Nephron progenitor cell (in vitro differentiated cells): ENCODE measurements at regions not wholly inside any gene's neighbourhood (a gene's known extent, or its start where the extent isn't known, plus 50 kb on each side); places are given as distances from the start of the nearest gene placed in this dataset.

Source experiments
- DNase-seq: peaks from one replicate; pipeline ENCODE4 v3.0.0; 2021
- H3K27ac Mint-ChIP-seq: 2 replicates; pipeline ENCODE4 v1.8.0; 2021; ENCODE audit warnings: mild to moderate bottlenecking, moderate library complexity, mixed read lengths
- H3K27me3 Mint-ChIP-seq: 2 replicates; pipeline ENCODE4 v1.8.0; 2021; ENCODE audit warnings: mild to moderate bottlenecking, low read depth, mixed read lengths; ENCODE audit not compliant: poor library complexity
- H3K36me3 Mint-ChIP-seq: 2 replicates; pipeline ENCODE4 v1.8.0; 2021; ENCODE audit warnings: low read depth, mixed read lengths
- H3K4me1 Mint-ChIP-seq: 2 replicates; pipeline ENCODE4 v1.8.0; 2021; ENCODE audit warnings: mixed read lengths
- H3K4me3 Mint-ChIP-seq: 2 replicates; pipeline ENCODE4 v1.8.0; 2021; ENCODE audit warnings: mild to moderate bottlenecking, moderate library complexity, mixed read lengths
- H3K9me3 Mint-ChIP-seq: 2 replicates; pipeline ENCODE4 v1.8.0; 2021; ENCODE audit warnings: mild to moderate bottlenecking, moderate library complexity, mixed read lengths
- CTCF ChIP-seq: fragments of 200-600 bp; sonication (generic); IDR thresholded peaks from 2 replicates; pipeline ENCODE4 v1.5.0; 2021; ENCODE audit warnings: antibody characterized with exemption

DNA sequence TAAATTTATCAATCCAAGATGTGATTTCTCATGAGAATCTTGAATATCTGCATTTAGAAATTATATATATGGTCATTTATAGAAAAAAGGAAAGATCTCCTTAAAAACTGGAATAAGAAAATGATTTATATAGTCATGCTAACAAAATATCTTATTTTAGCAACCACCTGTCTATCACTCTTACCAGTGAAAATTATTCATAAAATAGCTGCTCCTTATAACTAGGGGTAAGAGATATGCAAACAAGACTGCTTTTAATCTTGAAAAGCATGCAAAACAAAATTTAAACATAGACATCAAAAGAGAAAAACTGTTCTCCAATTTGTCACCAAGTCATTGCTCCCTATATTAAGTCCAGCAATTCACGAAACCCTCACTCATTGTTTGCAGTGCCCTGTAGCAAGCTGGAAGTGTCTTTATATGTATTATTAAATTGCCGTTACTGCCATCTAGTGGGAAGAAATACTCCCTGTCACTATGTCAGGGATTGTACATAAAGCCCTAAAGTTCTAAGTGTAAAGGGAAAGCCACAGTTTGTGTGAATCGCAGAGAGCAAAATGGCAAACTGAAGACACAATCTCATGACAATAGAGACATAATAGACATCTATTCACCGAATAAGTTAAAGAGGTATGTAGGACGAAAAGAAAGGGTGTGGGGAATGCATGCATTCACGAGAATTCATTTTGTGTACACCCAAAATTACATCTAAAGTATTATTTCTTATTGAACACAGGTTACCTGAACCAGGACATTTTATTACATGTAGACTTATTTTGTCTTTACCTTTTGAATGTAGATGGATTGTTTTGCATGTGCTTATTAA is 600.5 kb downstream of the USP25 start:
- Mint-ChIP-seq H3K4me3 (peak overlapping the region; percentile 41), H3K4me1 (peaks cover 31% of the 10 kb centered on the region), H3K36me3 (peaks cover 26% of the 10 kb centered on the region), H3K9me3 (peaks cover 8% of the 10 kb centered on the region), H3K27ac (no peak overlapping the region), H3K27me3 (no peaks in the 10 kb centered on the region)
- TF ChIP-seq CTCF = peak; percentile 67
- peak; percentile 24 for DNase-seq

DNA sequence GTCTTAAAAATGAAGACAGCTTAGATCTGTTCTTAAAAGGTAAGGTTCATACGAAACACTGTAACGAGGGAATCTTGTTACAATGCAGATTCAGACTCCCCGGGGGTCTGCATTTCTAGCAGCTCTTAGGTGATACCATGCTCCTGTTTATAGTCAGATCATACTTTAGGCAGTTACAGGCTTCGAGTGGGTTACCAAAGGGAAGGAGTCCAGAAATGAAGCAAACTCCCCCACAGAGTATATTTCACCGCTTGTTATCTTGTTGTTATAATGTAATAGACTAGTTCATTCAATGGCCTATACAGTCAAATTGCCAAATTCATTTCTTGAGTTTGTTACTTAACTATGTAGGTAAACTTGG is 601.1 kb downstream of the USP25 start:
- H3K9me3 Mint-ChIP-seq = peaks cover 8% of the 10 kb centered on the region
- peak overlapping the region; percentile 32 for H3K27ac Mint-ChIP-seq
- H3K27me3 Mint-ChIP-seq = no peaks in the 10 kb centered on the region
- no peak for TF ChIP-seq CTCF
- H3K4me3 Mint-ChIP-seq = peak overlapping the region; percentile 41
- DNase-seq = no peak
- H3K36me3 Mint-ChIP-seq = peaks cover 26% of the 10 kb centered on the region
- H3K4me1 Mint-ChIP-seq = peaks cover 30% of the 10 kb centered on the region

DNA sequence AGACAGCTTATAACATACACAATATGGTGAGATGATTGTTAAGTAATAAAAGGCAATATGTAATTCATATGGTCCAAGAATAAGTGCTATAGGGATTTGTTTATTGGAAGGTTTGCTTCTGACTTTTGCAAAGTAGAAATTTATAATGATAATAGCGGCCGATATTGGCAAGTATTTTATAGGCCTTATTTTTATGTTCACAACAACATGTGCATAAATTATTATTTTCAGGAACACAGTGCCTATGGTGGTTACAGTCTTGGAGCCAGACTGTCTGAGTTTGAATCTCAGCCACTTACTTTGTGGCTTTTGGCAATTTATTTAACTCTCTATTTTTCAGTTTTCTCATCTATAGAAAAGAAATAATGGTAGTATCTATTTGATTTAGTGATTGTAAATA is 607.5 kb downstream of the USP25 start:
- H3K36me3 Mint-ChIP-seq = peaks cover 22% of the 10 kb centered on the region
- no peak for TF ChIP-seq CTCF
- peaks cover 8% of the 10 kb centered on the region for H3K9me3 Mint-ChIP-seq
- H3K27ac Mint-ChIP-seq = no peak overlapping the region
- no peaks in the 10 kb centered on the region for H3K4me1 Mint-ChIP-seq
- no peak for DNase-seq
- no peaks in the 10 kb centered on the region for H3K27me3 Mint-ChIP-seq
- no peak overlapping the region for H3K4me3 Mint-ChIP-seq

DNA sequence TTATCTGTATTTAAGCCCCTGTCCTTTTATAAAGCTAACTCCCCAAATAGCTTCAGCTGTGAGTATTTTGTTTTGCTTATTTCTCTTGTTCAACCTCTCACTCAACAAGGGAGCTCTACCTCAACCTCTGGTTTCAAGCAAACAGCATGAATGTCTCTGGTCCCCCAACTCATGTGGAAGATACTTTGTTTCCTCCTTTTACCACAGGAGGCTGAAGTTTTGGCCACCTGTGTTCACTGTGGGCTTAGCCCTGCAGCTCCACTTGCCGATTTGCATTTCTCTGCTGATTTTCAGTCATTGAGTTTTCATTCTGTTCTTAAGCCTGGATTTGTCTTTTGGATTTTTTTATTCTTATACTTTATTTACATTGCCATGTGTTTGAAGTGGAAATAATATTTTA is 613.1 kb downstream of the USP25 start:
- DNase-seq = no peak
- Mint-ChIP-seq H3K36me3 (no peaks in the 10 kb centered on the region), H3K27ac (peak overlapping the region; percentile 66), H3K4me3 (no peak overlapping the region), H3K27me3 (no peaks in the 10 kb centered on the region), H3K9me3 (no peaks in the 10 kb centered on the region), H3K4me1 (no peaks in the 10 kb centered on the region)
- no peak for TF ChIP-seq CTCF

- TF ChIP-seq CTCF = no peak
- no peaks in the 10 kb centered on the region for H3K36me3 Mint-ChIP-seq
- H3K9me3 Mint-ChIP-seq = no peaks in the 10 kb centered on the region
- no peaks in the 10 kb centered on the region for H3K27me3 Mint-ChIP-seq
- H3K4me1 Mint-ChIP-seq = no peaks in the 10 kb centered on the region
- no peak overlapping the region for H3K4me3 Mint-ChIP-seq
- no peak for DNase-seq
- no peak overlapping the region for H3K27ac Mint-ChIP-seq
Observed at GRCh38 chr21:16343776-16344175, 614.0 kb downstream of the USP25 start.

- DNase-seq = no peak
- no peak for TF ChIP-seq CTCF
- Mint-ChIP-seq H3K4me1 (no peaks in the 10 kb centered on the region), H3K27ac (no peak overlapping the region), H3K36me3 (no peaks in the 10 kb centered on the region), H3K9me3 (no peaks in the 10 kb centered on the region), H3K27me3 (no peaks in the 10 kb centered on the region), H3K4me3 (no peak overlapping the region)
Observed at GRCh38 chr21:16345757-16346156, 616.0 kb downstream of the USP25 start.
